OCI-LY7 (cell line): ENCODE measurements at regions not wholly inside any gene's neighbourhood (a gene's known extent, or its start where the extent isn't known, plus 50 kb on each side); places are given as distances from the start of the nearest gene placed in this dataset.

Source experiments
- BruUV-seq: library from RNA; stranded (reverse); fragments of 400-500 nt; replicated peaks from 2 replicates; lab custom pipeline; 2021; lab: Mats Ljungman, UMichigan
- CTCF ChIA-PET: fragments of 300-600 bp; sonication (Branson Sonifier 250); formaldehyde crosslinking; loops from one replicate; lab custom pipeline; 2022; ENCODE audit warnings: antibody characterized with exemption; ENCODE audit not compliant: unreplicated experiment; lab: Charles Lee
- POLR2A ChIA-PET: fragments of 300-600 bp; sonication (Branson Sonifier 250); formaldehyde crosslinking; loops from one replicate; lab custom pipeline; 2022; ENCODE audit warnings: antibody characterized with exemption; lab: Charles Lee
- DNase-seq: peaks from one replicate; pipeline ENCODE4 v3.0.0-alpha.2; 2015; ENCODE audit warnings: low spot score
- H2AFZ ChIP-seq: fragments of 200-600 bp; sonication (generic), shearing (Covaris generic); 2 replicates; pipeline ENCODE4 v1.6.1; 2014; ENCODE audit warnings: mild to moderate bottlenecking, antibody characterized with exemption, low read length, moderate library complexity
- H3K27ac ChIP-seq: fragments of 200-600 bp; sonication (generic); 2 replicates; pipeline ENCODE4 v1.5.1; 2014; ENCODE audit warnings: mixed run types, low read depth, mild to moderate bottlenecking, moderate library complexity, low read length, inconsistent platforms; ENCODE audit not compliant: poor library complexity, severe bottlenecking
- H3K36me3 ChIP-seq: fragments of 200-600 bp; sonication (generic); 2 replicates; pipeline ENCODE4 v1.6.1; 2014; ENCODE audit warnings: mild to moderate bottlenecking, antibody characterized with exemption, low read length, moderate library complexity, mixed read lengths; ENCODE audit not compliant: insufficient read depth
- H3K4me1 ChIP-seq: fragments of 200-600 bp; sonication (generic); 2 replicates; pipeline ENCODE4 v1.5.1; 2014; ENCODE audit warnings: mild to moderate bottlenecking, low read length; ENCODE audit not compliant: insufficient read depth, poor library complexity, severe bottlenecking
- H3K4me2 ChIP-seq: fragments of 200-600 bp; sonication (generic); 2 replicates; pipeline ENCODE4 v1.6.1; 2014; ENCODE audit warnings: mild to moderate bottlenecking, low read length
- H3K4me3 ChIP-seq: fragments of 200-600 bp; sonication (generic); 2 replicates; pipeline ENCODE4 v1.5.1; 2014; ENCODE audit warnings: mild to moderate bottlenecking, low read depth, low read length; ENCODE audit not compliant: poor library complexity, severe bottlenecking
- H3K79me2 ChIP-seq: fragments of 200-600 bp; sonication (generic); 2 replicates; pipeline ENCODE4 v1.6.1; 2016; ENCODE audit warnings: low read depth, mild to moderate bottlenecking, low read length, moderate library complexity, mixed read lengths; ENCODE audit not compliant: insufficient read depth
- H3K9me2 ChIP-seq: fragments of 200-600 bp; sonication (generic); 2 replicates; pipeline ENCODE4 v1.6.1; 2016; ENCODE audit warnings: mild to moderate bottlenecking, low read length, mixed read lengths; ENCODE audit not compliant: insufficient read depth
- H3K9me3 ChIP-seq: fragments of 200-600 bp; sonication (generic); 2 replicates; pipeline ENCODE4 v1.6.1; 2014; ENCODE audit warnings: mild to moderate bottlenecking, mixed run types, low read length, mixed read lengths
- H4K20me1 ChIP-seq: fragments of 200-600 bp; sonication (generic); 2 replicates; pipeline ENCODE4 v1.6.1; 2014; ENCODE audit warnings: mild to moderate bottlenecking, antibody characterized with exemption, low read length, moderate library complexity, mixed read lengths; ENCODE audit not compliant: insufficient read depth
- CTCF ChIP-seq: fragments of 200-600 bp; sonication (generic); conservative IDR thresholded peaks from 2 replicates; pipeline ENCODE4 v1.5.1; 2014; ENCODE audit warnings: mild to moderate bottlenecking, antibody characterized with exemption, low read length, moderate library complexity, mixed read lengths
- EZH2phosphoT487 ChIP-seq: fragments of 200-600 bp; sonication (generic); IDR thresholded peaks from 2 replicates; pipeline ENCODE4 v1.6.1; 2018; ENCODE audit warnings: low read depth, borderline replicate concordance, mild to moderate bottlenecking, mixed run types, antibody characterized with exemption, low read length, moderate library complexity, mixed read lengths
- intact Hi-C: fragments of 100-400 bp; cut with micrococcal nuclease; formaldehyde crosslinking; loops from one replicate; pipeline ENCODE4 v1.10.0; 2022; ENCODE audit not compliant: unreplicated experiment

GRCh38 chr6:164124986-164125385 is 710.5 kb downstream of the QKI start:
- POLR2A ChIA-PET = interaction anchor here (1.1 kb wide), 1 partner anchor 15 kb away, joined by 4 read pairs; no protein-coding TSS in a partner anchor
- H3K9me2 ChIP-seq = no peaks in the 10 kb centered on the region
- no peaks in the 10 kb centered on the region for H3K79me2 ChIP-seq
- no peak overlapping the region for H3K4me2 ChIP-seq
- no peak for DNase-seq
- intact Hi-C loops = no loop called here
- no peak overlapping the region for H2AFZ ChIP-seq
- no peaks in the 10 kb centered on the region for H3K9me3 ChIP-seq
- no peaks in the 10 kb centered on the region for H3K36me3 ChIP-seq
- CTCF ChIA-PET = no interaction called here
- no peaks in the 10 kb centered on the region for H3K4me1 ChIP-seq
- H4K20me1 ChIP-seq = no peaks in the 10 kb centered on the region
- no TSS peak for BruUV-seq
- no peak for TF ChIP-seq CTCF
- TF ChIP-seq EZH2phosphoT487 = no peak
- no peak overlapping the region for H3K27ac ChIP-seq
- no peak overlapping the region for H3K4me3 ChIP-seq

GRCh38 chr6:164124473-164124872 is 710.0 kb downstream of the QKI start:
- Histone ChIP-seq H3K9me3 (no peaks in the 10 kb centered on the region), H3K79me2 (no peaks in the 10 kb centered on the region), H3K27ac (no peak overlapping the region), H3K4me3 (no peak overlapping the region), H4K20me1 (no peaks in the 10 kb centered on the region), H3K36me3 (no peaks in the 10 kb centered on the region), H3K4me2 (no peak overlapping the region), H3K9me2 (no peaks in the 10 kb centered on the region), H3K4me1 (no peaks in the 10 kb centered on the region), H2AFZ (no peak overlapping the region)
- no TSS peak for BruUV-seq
- ChIA-PET POLR2A (interaction anchor here (0.7 to 1.1 kb wide), 2 partner anchors 14 to 25 kb away, joined by 3 to 4 read pairs; no protein-coding TSS in a partner anchor), CTCF (no interaction called here)
- DNase-seq = no peak
- TF ChIP-seq EZH2phosphoT487 (no peak), CTCF (no peak)
- intact Hi-C loops = no loop called here

GRCh38 chr6:164122109-164122508 is 707.6 kb downstream of the QKI start:
- H3K79me2 ChIP-seq = no peaks in the 10 kb centered on the region
- TF ChIP-seq CTCF (no peak), EZH2phosphoT487 (no peak)
- H4K20me1 ChIP-seq = no peaks in the 10 kb centered on the region
- no peaks in the 10 kb centered on the region for H3K4me1 ChIP-seq
- H3K36me3 ChIP-seq = no peaks in the 10 kb centered on the region
- intact Hi-C loops = no loop called here
- H3K9me3 ChIP-seq = no peaks in the 10 kb centered on the region
- DNase-seq = no peak
- CTCF ChIA-PET = no interaction called here
- no peak overlapping the region for H3K4me2 ChIP-seq
- no peaks in the 10 kb centered on the region for H3K9me2 ChIP-seq
- no peak overlapping the region for H2AFZ ChIP-seq
- no TSS peak for BruUV-seq
- H3K27ac ChIP-seq = no peak overlapping the region
- POLR2A ChIA-PET = no interaction called here
- no peak overlapping the region for H3K4me3 ChIP-seq
